ENCODE measurements at regions not wholly inside any gene's neighbourhood (a gene's known extent, or its start where the extent isn't known, plus 50 kb on each side); places are given as distances from the start of the nearest gene placed in this dataset.

DNA sequence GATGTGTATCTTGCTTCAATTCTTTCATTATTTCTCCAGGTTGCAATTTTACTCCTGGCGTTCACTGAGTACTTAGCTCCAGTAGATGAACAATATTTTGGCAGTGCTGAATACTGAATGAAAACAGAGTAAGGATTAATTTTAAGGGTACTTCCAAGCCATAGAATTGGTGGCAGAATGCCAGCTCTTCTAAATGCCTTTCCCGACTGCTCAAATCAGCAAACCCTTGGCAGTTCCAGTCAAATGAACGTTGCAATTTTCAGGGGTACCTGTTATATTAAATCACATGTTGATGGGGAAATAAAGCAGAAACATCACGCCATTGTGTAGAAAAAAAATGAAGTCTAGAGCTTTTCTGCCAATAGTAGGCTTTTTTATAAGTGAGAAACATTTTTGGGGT, 282.4 kb upstream of the RPS23 start:
- TF ChIP-seq, protein P1, sequence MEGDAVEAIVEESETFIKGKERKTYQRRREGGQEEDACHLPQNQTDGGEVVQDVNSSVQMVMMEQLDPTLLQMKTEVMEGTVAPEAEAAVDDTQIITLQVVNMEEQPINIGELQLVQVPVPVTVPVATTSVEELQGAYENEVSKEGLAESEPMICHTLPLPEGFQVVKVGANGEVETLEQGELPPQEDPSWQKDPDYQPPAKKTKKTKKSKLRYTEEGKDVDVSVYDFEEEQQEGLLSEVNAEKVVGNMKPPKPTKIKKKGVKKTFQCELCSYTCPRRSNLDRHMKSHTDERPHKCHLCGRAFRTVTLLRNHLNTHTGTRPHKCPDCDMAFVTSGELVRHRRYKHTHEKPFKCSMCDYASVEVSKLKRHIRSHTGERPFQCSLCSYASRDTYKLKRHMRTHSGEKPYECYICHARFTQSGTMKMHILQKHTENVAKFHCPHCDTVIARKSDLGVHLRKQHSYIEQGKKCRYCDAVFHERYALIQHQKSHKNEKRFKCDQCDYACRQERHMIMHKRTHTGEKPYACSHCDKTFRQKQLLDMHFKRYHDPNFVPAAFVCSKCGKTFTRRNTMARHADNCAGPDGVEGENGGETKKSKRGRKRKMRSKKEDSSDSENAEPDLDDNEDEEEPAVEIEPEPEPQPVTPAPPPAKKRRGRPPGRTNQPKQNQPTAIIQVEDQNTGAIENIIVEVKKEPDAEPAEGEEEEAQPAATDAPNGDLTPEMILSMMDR (IDR thresholded peaks at IDR 0.05; ENCODE audit: low read depth, low read length): no peak
- no peak for TF ChIP-seq EZH2phosphoT487 (IDR thresholded peaks at IDR 0.05; ENCODE audit: low read depth)
